Ishikawa (cell line): ENCODE measurements at regions not wholly inside any gene's neighbourhood (a gene's known extent, or its start where the extent isn't known, plus 50 kb on each side); places are given as distances from the start of the nearest gene placed in this dataset.

Experiments
- CEBPB ChIP-seq: IDR thresholded peaks from 2 replicates; pipeline ENCODE4 v1.6.1; 2012
- CREB1 ChIP-seq: IDR thresholded peaks from 2 replicates; pipeline ENCODE4 v1.6.1; 2012; ENCODE audit warnings: low read depth
- EGR1 ChIP-seq: IDR thresholded peaks from 2 replicates; pipeline ENCODE4 v1.6.1; 2012
- EP300 ChIP-seq: IDR thresholded peaks from 2 replicates; pipeline ENCODE4 v1.6.1; 2012; ENCODE audit warnings: borderline replicate concordance
- FOXM1 ChIP-seq: IDR thresholded peaks from 2 replicates; pipeline ENCODE4 v1.6.1; 2012; ENCODE audit warnings: low read depth, borderline replicate concordance
- NFIC ChIP-seq: IDR thresholded peaks from 2 replicates; pipeline ENCODE4 v1.6.1; 2012
- RAD21 ChIP-seq: IDR thresholded peaks from 2 replicates; pipeline ENCODE4 v1.6.1; 2012; ENCODE audit warnings: low read depth
- TAF1 ChIP-seq: IDR thresholded peaks from 2 replicates; pipeline ENCODE4 v1.6.1; 2012; ENCODE audit warnings: low read depth, mild to moderate bottlenecking
- TCF12 ChIP-seq: IDR thresholded peaks from 2 replicates; pipeline ENCODE4 v1.6.1; 2012; ENCODE audit warnings: low read depth
- TEAD4 ChIP-seq: IDR thresholded peaks from 2 replicates; pipeline ENCODE4 v1.6.1; 2012
- YY1 ChIP-seq: IDR thresholded peaks from 2 replicates; pipeline ENCODE4 v1.6.1; 2012; ENCODE audit warnings: low read depth
- ZBTB7A ChIP-seq: IDR thresholded peaks from 2 replicates; pipeline ENCODE4 v1.6.1; 2012; ENCODE audit warnings: low read depth
- TF ChIP-seq, protein P1 (sequence below): IDR thresholded peaks from 2 replicates; pipeline ENCODE4 v1.6.1; 2012
- TF ChIP-seq, protein P2 (sequence below): IDR thresholded peaks from 2 replicates; pipeline ENCODE4 v1.6.1; 2012; ENCODE audit warnings: low read depth, mild to moderate bottlenecking
- TF ChIP-seq, protein P3 (sequence below): IDR thresholded peaks from 2 replicates; pipeline ENCODE4 v1.6.1; 2012

GRCh38 chr9:126062158-126062886 is 264.3 kb upstream of the MVB12B start:
- TF ChIP-seq EGR1 (no peak), TAF1 (no peak), CREB1 (no peak), EP300 (no peak), FOXM1 (no peak), RAD21 (no peak), NFIC (no peak), CEBPB (no peak), YY1 (no peak), TCF12 (no peak), TEAD4 (no peak), ZBTB7A (no peak)
- TF ChIP-seq, protein P1, sequence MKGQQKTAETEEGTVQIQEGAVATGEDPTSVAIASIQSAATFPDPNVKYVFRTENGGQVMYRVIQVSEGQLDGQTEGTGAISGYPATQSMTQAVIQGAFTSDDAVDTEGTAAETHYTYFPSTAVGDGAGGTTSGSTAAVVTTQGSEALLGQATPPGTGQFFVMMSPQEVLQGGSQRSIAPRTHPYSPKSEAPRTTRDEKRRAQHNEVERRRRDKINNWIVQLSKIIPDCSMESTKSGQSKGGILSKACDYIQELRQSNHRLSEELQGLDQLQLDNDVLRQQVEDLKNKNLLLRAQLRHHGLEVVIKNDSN = no peak
- TF ChIP-seq, protein P2, sequence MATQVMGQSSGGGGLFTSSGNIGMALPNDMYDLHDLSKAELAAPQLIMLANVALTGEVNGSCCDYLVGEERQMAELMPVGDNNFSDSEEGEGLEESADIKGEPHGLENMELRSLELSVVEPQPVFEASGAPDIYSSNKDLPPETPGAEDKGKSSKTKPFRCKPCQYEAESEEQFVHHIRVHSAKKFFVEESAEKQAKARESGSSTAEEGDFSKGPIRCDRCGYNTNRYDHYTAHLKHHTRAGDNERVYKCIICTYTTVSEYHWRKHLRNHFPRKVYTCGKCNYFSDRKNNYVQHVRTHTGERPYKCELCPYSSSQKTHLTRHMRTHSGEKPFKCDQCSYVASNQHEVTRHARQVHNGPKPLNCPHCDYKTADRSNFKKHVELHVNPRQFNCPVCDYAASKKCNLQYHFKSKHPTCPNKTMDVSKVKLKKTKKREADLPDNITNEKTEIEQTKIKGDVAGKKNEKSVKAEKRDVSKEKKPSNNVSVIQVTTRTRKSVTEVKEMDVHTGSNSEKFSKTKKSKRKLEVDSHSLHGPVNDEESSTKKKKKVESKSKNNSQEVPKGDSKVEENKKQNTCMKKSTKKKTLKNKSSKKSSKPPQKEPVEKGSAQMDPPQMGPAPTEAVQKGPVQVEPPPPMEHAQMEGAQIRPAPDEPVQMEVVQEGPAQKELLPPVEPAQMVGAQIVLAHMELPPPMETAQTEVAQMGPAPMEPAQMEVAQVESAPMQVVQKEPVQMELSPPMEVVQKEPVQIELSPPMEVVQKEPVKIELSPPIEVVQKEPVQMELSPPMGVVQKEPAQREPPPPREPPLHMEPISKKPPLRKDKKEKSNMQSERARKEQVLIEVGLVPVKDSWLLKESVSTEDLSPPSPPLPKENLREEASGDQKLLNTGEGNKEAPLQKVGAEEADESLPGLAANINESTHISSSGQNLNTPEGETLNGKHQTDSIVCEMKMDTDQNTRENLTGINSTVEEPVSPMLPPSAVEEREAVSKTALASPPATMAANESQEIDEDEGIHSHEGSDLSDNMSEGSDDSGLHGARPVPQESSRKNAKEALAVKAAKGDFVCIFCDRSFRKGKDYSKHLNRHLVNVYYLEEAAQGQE = no peak
- TF ChIP-seq, protein P3, sequence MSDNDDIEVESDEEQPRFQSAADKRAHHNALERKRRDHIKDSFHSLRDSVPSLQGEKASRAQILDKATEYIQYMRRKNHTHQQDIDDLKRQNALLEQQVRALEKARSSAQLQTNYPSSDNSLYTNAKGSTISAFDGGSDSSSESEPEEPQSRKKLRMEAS = no peak

DNA sequence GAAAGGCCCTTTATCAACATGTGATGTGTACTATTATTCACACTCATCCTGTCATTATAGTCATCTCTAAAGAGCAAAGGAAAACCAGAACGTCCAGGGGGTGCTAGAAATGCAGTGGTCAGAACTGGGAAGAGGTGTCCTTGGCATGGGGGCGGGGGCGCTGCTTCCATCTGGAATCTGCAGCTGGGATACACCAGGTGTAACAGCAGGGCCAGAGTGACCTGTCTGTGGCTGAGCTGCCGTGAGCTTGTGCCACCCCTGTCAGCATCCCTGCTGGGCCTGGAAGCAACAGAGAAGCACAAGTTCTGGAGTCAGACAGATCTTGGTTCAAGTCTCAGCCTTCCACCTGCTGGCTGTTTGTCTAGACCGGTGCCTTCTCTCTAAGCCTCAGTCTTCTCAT is 263.3 kb upstream of the MVB12B start:
- TF ChIP-seq TAF1 (no peak), TEAD4 (no peak), YY1 (no peak), ZBTB7A (no peak), NFIC (no peak), EP300 (no peak)
- TF ChIP-seq, protein P1 = no peak

GRCh38 chr9:126066131-126066530 is 260.5 kb upstream of the MVB12B start:
- no peak for TF ChIP-seq TEAD4
- no peak for TF ChIP-seq TAF1
- no peak for TF ChIP-seq EGR1
- TF ChIP-seq, protein P1 = no peak
- no peak for TF ChIP-seq YY1
- no peak for TF ChIP-seq NFIC
- no peak for TF ChIP-seq RAD21
- TF ChIP-seq FOXM1 = no peak
- no peak for TF ChIP-seq TCF12
- no peak for TF ChIP-seq CREB1

GRCh38 chr9:126067031-126067734 is 259.4 kb upstream of the MVB12B start:
- TF ChIP-seq ZBTB7A (no peak), TAF1 (no peak), CREB1 (no peak), TEAD4 (no peak), EP300 (no peak), FOXM1 (no peak), EGR1 (no peak), RAD21 (no peak), CEBPB (no peak), NFIC (no peak), YY1 (no peak), TCF12 (no peak)
- TF ChIP-seq, protein P3 = no peak
- TF ChIP-seq, protein P1 = no peak
- TF ChIP-seq, protein P2 = no peak
